GM21360 (cell line): ENCODE measurements at regions not wholly inside any gene's neighbourhood (a gene's known extent, or its start where the extent isn't known, plus 50 kb on each side); places are given as distances from the start of the nearest gene placed in this dataset.

Experiments
- ATAC-seq: cut with Tn5 transposase; IDR thresholded peaks from one replicate; pipeline ENCODE4 v1.9.1; 2021; ENCODE audit warnings: mild to moderate bottlenecking, moderate library complexity; ENCODE audit not compliant: unreplicated experiment

- ATAC-seq: no peak
These were observed 390.7 kb upstream of the SLITRK1 start for GRCh38 chr13:84272877-84273562.

GRCh38 chr13:84265257-84265764 is 383.0 kb upstream of the SLITRK1 start:
- ATAC-seq: no peak

- no peak for ATAC-seq
These were observed 381.2 kb upstream of the SLITRK1 start for GRCh38 chr13:84263354-84264069.

GRCh38 chr13:84255226-84255797 is 373.0 kb upstream of the SLITRK1 start:
- no peak for ATAC-seq

GRCh38 chr13:84249463-84249862 is 367.2 kb upstream of the SLITRK1 start:
- ATAC-seq: no peak

GRCh38 chr13:84243340-84243739 is 361.1 kb upstream of the SLITRK1 start:
- no peak for ATAC-seq

GRCh38 chr13:84239032-84239431 is 356.8 kb upstream of the SLITRK1 start:
- no peak for ATAC-seq

GRCh38 chr13:84238381-84238780 is 356.1 kb upstream of the SLITRK1 start:
- no peak for ATAC-seq

GRCh38 chr13:84237143-84237542 is 354.9 kb upstream of the SLITRK1 start:
- no peak for ATAC-seq

GRCh38 chr13:84234416-84234815 is 352.1 kb upstream of the SLITRK1 start:
- no peak for ATAC-seq

GRCh38 chr13:84230568-84230967 is 348.3 kb upstream of the SLITRK1 start:
- no peak for ATAC-seq

- ATAC-seq: no peak
These were observed 328.8 kb upstream of the SLITRK1 start for GRCh38 chr13:84211048-84211447.

- ATAC-seq: no peak
These were observed 326.1 kb upstream of the SLITRK1 start for GRCh38 chr13:84208246-84208910.

- ATAC-seq: no peak
These were observed 325.2 kb upstream of the SLITRK1 start for GRCh38 chr13:84207509-84207908.

- ATAC-seq: no peak
These were observed 318.7 kb upstream of the SLITRK1 start for GRCh38 chr13:84200971-84201370.

- no peak for ATAC-seq
These were observed 309.9 kb upstream of the SLITRK1 start for GRCh38 chr13:84192125-84192524.

- no peak for ATAC-seq
These were observed 308.9 kb upstream of the SLITRK1 start for GRCh38 chr13:84191139-84191538.

- ATAC-seq: no peak
These were observed 305.4 kb upstream of the SLITRK1 start for GRCh38 chr13:84187626-84188025.

GRCh38 chr13:84139561-84140158 is 257.4 kb upstream of the SLITRK1 start:
- no peak for ATAC-seq

- peak; percentile 97 for ATAC-seq
These were observed 255.0 kb upstream of the SLITRK1 start for GRCh38 chr13:84137292-84137691.

GRCh38 chr13:84136582-84136981 is 254.3 kb upstream of the SLITRK1 start:
- peak; percentile 22 for ATAC-seq
